Neural crest cell (in vitro differentiated cells): ENCODE measurements at regions not wholly inside any gene's neighbourhood (a gene's known extent, or its start where the extent isn't known, plus 50 kb on each side); places are given as distances from the start of the nearest gene placed in this dataset.

Experiments
- DNase-seq: peaks from one replicate; pipeline ENCODE4 v3.0.0; 2021; ENCODE audit warnings: low read depth, mixed read lengths, low spot score
- H3K27ac Mint-ChIP-seq: one replicate; pipeline ENCODE4 v1.8.0; 2021; ENCODE audit warnings: mild to moderate bottlenecking, mixed read lengths; ENCODE audit not compliant: unreplicated experiment
- H3K27me3 Mint-ChIP-seq: 2 replicates; pipeline ENCODE4 v1.8.0; 2021; ENCODE audit warnings: low read depth, mild to moderate bottlenecking, mixed read lengths
- H3K36me3 Mint-ChIP-seq: 2 replicates; pipeline ENCODE4 v1.8.0; 2021; ENCODE audit warnings: low read depth, mild to moderate bottlenecking, mixed read lengths
- H3K4me1 Mint-ChIP-seq: 2 replicates; pipeline ENCODE4 v1.8.0; 2021; ENCODE audit warnings: mixed read lengths
- H3K4me3 Mint-ChIP-seq: one replicate; pipeline ENCODE4 v1.8.0; 2021; ENCODE audit warnings: mild to moderate bottlenecking, mixed read lengths
- H3K9me3 Mint-ChIP-seq: 2 replicates; pipeline ENCODE4 v1.8.0; 2021; ENCODE audit warnings: mixed read lengths
- CTCF ChIP-seq: fragments of 200-600 bp; sonication (generic); conservative IDR thresholded peaks from 2 replicates; pipeline ENCODE4 v1.5.0; 2021; ENCODE audit warnings: antibody characterized with exemption, mild to moderate bottlenecking

- DNase-seq: no peak
- Mint-ChIP-seq H3K4me1 (peaks cover 32% of the 10 kb centered on the region), H3K36me3 (no peaks in the 10 kb centered on the region), H3K27ac (peak overlapping the region; percentile 51), H3K27me3 (no peaks in the 10 kb centered on the region), H3K4me3 (no peak overlapping the region), H3K9me3 (peaks cover 4% of the 10 kb centered on the region)
- TF ChIP-seq CTCF: no peak
These were observed 50.6 kb upstream of the AKAP13 start for GRCh38 chr15:85329561-85330422.
